K562 (cell line): ENCODE measurements at regions not wholly inside any gene's neighbourhood (a gene's known extent, or its start where the extent isn't known, plus 50 kb on each side); places are given as distances from the start of the nearest gene placed in this dataset.

Experiments
- NR2C1 ChIP-seq, 2 experiments: fragments of 450-650 bp; IDR thresholded peaks; 2 replicates each; pipeline ENCODE4 v1.6.1; 2017; ENCODE audit warnings: mild to moderate bottlenecking in 2 of 2, antibody characterized with exemption in 1 of 2, inconsistent platforms in 1 of 2, missing compliant biosample characterization in 1 of 2, missing genetic modification characterization in 1 of 2
- XRCC4 ChIP-seq: IDR thresholded peaks from one replicate; pipeline ENCODE4 v1.6.1; 2011; ENCODE audit not compliant: insufficient read depth, insufficient read length; ENCODE audit errors: extremely low read depth
- ZNF436 ChIP-seq: fragments of 250-450, 450-650 bp; sonication (Bioruptor Pico); formaldehyde crosslinking; IDR thresholded peaks from 2 replicates; pipeline ENCODE4 v1.7.0; 2020; ENCODE audit warnings: mild to moderate bottlenecking
- TF ChIP-seq, protein P1 (sequence below): fragments of 450-650 bp; IDR thresholded peaks from 2 replicates; pipeline ENCODE4 v1.6.1; 2016; ENCODE audit warnings: mild to moderate bottlenecking, moderate library complexity
- TF ChIP-seq, protein P2 (sequence below): fragments of 200-800 bp; sonication (Bioruptor generic); IDR thresholded peaks from 2 replicates; pipeline ENCODE4 v1.6.1; 2017; ENCODE audit warnings: missing genetic modification characterization, missing compliant biosample characterization
- TF ChIP-seq, protein P3 (sequence below): fragments of 250-450 bp; sonication (Bioruptor Pico); IDR thresholded peaks from 2 replicates; pipeline ENCODE4 v1.4.0; 2020

DNA sequence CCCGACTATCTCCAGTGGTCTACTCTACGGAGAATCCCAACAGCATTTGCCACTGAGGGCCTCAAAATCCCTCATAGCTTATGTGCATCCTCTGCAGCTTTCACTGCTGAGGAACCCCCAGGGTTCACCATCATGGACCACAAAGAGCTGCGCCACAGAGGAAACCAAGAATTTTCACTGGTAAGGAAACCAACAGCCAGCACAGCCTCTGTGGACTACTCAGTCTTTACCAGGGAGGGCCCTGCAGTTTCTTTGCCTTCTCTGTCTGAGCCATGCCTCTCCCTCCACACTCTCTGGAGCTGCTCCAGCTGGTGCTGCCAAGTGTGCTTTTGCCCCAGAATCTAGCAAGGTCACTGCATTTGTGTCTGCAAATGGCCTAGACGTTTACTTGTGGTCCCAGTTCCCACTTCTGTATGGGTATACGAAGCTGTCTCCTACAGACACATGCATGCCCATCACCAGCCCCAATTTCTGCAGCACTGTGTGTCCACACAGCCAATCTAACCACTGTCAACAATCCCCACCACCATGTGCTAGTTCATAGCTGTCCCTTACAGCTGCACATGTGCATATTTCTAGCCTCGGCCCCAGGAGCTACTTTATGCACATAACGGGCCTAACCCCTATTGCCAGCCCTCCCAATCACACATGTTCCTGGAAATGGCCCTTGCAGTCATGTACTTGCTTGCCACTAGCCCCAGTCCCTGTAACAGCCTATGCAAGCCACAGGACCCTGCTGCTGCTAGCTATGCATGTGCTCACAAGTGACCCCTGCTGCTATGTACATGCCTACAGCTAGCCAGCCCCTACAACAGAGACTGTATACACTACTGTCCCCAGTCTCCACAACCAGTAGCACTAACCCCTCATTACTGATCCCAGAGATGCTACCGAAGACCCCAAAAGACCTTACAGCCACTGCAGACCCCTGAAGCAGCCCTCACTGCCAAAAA lies 1437.4 kb downstream of the CDH11 start (continued):
- TF ChIP-seq, protein P1, sequence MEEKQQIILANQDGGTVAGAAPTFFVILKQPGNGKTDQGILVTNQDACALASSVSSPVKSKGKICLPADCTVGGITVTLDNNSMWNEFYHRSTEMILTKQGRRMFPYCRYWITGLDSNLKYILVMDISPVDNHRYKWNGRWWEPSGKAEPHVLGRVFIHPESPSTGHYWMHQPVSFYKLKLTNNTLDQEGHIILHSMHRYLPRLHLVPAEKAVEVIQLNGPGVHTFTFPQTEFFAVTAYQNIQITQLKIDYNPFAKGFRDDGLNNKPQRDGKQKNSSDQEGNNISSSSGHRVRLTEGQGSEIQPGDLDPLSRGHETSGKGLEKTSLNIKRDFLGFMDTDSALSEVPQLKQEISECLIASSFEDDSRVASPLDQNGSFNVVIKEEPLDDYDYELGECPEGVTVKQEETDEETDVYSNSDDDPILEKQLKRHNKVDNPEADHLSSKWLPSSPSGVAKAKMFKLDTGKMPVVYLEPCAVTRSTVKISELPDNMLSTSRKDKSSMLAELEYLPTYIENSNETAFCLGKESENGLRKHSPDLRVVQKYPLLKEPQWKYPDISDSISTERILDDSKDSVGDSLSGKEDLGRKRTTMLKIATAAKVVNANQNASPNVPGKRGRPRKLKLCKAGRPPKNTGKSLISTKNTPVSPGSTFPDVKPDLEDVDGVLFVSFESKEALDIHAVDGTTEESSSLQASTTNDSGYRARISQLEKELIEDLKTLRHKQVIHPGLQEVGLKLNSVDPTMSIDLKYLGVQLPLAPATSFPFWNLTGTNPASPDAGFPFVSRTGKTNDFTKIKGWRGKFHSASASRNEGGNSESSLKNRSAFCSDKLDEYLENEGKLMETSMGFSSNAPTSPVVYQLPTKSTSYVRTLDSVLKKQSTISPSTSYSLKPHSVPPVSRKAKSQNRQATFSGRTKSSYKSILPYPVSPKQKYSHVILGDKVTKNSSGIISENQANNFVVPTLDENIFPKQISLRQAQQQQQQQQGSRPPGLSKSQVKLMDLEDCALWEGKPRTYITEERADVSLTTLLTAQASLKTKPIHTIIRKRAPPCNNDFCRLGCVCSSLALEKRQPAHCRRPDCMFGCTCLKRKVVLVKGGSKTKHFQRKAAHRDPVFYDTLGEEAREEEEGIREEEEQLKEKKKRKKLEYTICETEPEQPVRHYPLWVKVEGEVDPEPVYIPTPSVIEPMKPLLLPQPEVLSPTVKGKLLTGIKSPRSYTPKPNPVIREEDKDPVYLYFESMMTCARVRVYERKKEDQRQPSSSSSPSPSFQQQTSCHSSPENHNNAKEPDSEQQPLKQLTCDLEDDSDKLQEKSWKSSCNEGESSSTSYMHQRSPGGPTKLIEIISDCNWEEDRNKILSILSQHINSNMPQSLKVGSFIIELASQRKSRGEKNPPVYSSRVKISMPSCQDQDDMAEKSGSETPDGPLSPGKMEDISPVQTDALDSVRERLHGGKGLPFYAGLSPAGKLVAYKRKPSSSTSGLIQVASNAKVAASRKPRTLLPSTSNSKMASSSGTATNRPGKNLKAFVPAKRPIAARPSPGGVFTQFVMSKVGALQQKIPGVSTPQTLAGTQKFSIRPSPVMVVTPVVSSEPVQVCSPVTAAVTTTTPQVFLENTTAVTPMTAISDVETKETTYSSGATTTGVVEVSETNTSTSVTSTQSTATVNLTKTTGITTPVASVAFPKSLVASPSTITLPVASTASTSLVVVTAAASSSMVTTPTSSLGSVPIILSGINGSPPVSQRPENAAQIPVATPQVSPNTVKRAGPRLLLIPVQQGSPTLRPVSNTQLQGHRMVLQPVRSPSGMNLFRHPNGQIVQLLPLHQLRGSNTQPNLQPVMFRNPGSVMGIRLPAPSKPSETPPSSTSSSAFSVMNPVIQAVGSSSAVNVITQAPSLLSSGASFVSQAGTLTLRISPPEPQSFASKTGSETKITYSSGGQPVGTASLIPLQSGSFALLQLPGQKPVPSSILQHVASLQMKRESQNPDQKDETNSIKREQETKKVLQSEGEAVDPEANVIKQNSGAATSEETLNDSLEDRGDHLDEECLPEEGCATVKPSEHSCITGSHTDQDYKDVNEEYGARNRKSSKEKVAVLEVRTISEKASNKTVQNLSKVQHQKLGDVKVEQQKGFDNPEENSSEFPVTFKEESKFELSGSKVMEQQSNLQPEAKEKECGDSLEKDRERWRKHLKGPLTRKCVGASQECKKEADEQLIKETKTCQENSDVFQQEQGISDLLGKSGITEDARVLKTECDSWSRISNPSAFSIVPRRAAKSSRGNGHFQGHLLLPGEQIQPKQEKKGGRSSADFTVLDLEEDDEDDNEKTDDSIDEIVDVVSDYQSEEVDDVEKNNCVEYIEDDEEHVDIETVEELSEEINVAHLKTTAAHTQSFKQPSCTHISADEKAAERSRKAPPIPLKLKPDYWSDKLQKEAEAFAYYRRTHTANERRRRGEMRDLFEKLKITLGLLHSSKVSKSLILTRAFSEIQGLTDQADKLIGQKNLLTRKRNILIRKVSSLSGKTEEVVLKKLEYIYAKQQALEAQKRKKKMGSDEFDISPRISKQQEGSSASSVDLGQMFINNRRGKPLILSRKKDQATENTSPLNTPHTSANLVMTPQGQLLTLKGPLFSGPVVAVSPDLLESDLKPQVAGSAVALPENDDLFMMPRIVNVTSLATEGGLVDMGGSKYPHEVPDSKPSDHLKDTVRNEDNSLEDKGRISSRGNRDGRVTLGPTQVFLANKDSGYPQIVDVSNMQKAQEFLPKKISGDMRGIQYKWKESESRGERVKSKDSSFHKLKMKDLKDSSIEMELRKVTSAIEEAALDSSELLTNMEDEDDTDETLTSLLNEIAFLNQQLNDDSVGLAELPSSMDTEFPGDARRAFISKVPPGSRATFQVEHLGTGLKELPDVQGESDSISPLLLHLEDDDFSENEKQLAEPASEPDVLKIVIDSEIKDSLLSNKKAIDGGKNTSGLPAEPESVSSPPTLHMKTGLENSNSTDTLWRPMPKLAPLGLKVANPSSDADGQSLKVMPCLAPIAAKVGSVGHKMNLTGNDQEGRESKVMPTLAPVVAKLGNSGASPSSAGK: no peak
- TF ChIP-seq, protein P2, sequence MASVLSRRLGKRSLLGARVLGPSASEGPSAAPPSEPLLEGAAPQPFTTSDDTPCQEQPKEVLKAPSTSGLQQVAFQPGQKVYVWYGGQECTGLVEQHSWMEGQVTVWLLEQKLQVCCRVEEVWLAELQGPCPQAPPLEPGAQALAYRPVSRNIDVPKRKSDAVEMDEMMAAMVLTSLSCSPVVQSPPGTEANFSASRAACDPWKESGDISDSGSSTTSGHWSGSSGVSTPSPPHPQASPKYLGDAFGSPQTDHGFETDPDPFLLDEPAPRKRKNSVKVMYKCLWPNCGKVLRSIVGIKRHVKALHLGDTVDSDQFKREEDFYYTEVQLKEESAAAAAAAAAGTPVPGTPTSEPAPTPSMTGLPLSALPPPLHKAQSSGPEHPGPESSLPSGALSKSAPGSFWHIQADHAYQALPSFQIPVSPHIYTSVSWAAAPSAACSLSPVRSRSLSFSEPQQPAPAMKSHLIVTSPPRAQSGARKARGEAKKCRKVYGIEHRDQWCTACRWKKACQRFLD: no peak
- no peak for TF ChIP-seq NR2C1 (IDR thresholded peaks at IDR 0.05)
- TF ChIP-seq NR2C1 (tag; IDR thresholded peaks at IDR 0.05): no peak
- TF ChIP-seq, protein P3, sequence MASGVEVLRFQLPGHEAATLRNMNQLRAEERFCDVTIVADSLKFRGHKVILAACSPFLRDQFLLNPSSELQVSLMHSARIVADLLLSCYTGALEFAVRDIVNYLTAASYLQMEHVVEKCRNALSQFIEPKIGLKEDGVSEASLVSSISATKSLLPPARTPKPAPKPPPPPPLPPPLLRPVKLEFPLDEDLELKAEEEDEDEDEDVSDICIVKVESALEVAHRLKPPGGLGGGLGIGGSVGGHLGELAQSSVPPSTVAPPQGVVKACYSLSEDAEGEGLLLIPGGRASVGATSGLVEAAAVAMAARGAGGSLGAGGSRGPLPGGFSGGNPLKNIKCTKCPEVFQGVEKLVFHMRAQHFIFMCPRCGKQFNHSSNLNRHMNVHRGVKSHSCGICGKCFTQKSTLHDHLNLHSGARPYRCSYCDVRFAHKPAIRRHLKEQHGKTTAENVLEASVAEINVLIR (CRISPR knock-in tag): no peak
- no peak for TF ChIP-seq ZNF436 (CRISPR knock-in tag)
- no peak for TF ChIP-seq XRCC4
